HG02840 (cell line): ENCODE measurements at regions not wholly inside any gene's neighbourhood (a gene's known extent, or its start where the extent isn't known, plus 50 kb on each side); places are given as distances from the start of the nearest gene placed in this dataset.

Source experiments
- ATAC-seq: cut with Tn5 transposase; IDR thresholded peaks from one replicate; pipeline ENCODE4 v1.9.1; 2021; ENCODE audit warnings: mild to moderate bottlenecking, moderate library complexity, moderate number of reproducible peaks; ENCODE audit not compliant: unreplicated experiment, low FRiP score

GRCh38 chr14:86714575-86714974 is 1184.6 kb downstream of the FLRT2 start:
- no peak for ATAC-seq

GRCh38 chr14:86714153-86714552 is 1184.2 kb downstream of the FLRT2 start:
- ATAC-seq: no peak

DNA sequence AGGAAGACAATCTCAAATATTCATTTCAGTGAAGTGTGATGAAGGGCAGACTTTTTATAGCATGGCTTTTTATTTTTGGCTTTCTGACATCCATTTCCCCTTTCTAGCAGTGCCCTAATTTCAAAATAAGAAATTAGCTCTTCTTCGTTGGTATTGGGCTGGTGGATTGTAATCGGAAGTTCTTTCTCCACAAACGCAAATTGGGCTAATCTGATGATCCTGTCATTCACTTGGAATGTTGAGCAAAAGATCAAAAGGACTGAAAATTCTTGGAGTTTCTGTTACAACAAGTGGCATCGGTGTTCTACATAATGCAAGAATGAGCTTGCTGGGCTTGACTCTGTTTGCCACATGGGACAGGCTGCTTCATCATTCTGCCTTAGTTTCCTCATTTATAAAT is 1182.8 kb downstream of the FLRT2 start:
- no peak for ATAC-seq

DNA sequence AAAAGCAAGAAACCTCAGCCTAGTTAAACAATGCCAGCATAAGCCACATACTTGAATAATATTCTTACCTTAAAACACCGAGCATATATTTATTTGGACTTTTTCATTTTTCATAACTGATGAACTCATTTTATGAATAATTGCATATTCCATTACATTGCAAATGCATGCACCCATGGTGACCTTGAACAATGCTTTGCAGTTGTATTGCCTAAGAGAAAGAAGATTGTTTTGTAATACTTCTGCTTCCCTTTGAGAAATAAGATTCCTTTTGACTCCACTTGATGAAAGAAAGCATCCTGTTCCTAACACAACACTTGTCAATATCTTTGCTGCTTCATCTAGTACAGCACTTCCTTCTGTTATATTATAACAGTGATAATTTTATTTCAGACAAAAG is 1182.2 kb downstream of the FLRT2 start:
- ATAC-seq: no peak

DNA sequence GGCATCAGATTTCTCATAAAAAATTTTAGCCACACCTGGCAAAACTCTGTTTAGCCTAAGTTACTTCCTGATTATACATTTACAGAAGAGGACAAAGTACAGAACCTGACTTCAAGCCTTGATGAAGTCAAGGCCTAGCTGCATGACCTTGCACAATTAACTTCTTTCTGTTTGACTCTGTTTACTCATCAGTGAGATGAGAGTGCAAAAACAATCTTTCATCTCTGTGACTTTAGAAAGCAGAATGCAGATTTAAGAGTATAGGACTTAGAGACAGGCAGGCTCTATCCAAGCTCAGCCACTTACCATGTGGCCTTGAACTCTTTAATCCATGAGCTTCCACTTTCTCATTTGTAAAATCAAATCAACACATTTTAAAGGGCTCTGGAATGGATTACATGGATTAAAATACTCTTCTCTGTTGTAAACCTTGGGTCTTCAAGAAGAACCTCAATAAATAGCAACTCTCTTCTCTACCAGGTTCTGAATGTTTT is 1178.9 kb downstream of the FLRT2 start:
- ATAC-seq: no peak

DNA sequence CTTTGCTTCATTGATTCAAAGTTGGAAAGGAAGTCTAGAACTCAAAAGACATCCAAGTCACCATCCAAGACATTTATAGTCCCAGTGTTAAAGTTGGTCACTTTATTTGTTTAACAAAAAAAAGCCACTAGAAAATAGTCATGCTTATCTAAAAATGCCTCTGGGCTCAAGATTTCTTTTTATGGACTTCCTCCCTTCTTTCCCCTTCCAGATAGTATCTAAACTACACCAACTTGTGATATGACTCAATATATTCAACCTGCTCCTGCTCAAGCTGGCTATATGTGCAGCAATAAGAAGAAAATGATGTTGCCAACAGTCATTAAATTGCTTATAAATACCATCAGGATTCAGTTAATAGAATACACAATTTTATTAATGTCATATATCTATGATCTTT is 1177.1 kb downstream of the FLRT2 start:
- no peak for ATAC-seq

DNA sequence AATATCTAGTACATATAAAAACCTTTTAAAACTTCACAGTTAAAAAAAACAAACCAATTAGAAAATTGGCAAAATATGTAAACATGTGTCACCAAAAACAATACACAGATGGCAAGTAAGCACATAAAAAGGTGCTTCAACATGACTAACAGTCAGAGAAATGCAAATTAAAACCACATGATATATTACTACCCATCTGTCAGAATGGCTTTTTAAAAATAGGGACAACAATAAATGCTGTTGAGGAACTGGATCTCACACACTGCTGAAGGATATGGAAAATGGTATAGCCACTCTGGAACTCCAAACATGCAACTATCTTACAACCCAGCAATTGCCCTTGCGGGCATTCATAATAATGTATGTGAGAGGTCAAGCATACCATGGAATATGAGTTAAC is 1153.6 kb downstream of the FLRT2 start:
- no peak for ATAC-seq

DNA sequence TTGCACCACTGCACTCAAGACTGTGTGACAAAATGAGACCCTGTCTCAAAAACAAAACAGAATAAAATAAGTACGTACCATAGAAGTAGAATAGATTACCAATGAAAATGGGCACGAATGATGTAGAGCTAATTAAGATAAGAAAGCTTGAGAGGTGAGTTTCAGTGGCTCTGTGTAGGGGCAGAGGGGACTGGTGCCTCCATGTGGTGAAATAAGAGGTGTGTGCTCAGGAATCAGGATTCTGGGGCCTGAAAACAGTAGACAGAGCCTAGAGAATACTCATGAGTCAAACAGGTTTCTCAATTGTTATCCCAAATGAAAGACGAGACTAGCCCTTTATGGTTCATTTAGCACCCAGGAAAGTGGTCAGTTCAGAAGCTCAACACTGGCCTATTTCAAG is 1145.1 kb downstream of the FLRT2 start:
- no peak for ATAC-seq

- ATAC-seq: no peak
Observed at GRCh38 chr14:86673523-86673969, 1143.6 kb downstream of the FLRT2 start.

GRCh38 chr14:86672080-86672479 is 1142.1 kb downstream of the FLRT2 start:
- ATAC-seq: no peak

GRCh38 chr14:86665975-86666374 is 1136.0 kb downstream of the FLRT2 start:
- no peak for ATAC-seq

DNA sequence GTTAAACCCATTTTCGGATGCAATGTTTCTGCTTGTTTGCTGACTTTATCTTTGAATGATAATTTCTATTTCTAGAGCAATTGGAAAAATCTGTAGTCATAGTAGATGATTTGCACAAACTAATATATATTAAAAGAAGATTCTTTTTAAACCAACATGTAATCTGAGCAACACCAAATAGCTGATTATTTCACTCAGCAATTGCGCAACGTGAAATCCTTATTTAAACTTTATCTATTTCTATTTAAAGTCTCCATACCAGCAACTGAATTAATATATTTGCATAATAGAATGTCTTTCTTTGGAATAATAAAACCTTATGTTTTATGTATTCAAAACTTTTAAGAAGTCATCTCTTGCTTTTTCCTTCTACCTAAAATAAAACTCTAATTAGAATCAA is 1132.4 kb downstream of the FLRT2 start:
- ATAC-seq: no peak

GRCh38 chr14:86654558-86655184 is 1124.7 kb downstream of the FLRT2 start:
- no peak for ATAC-seq

- ATAC-seq: no peak
Observed at GRCh38 chr14:86652526-86652925, 1122.6 kb downstream of the FLRT2 start.

DNA sequence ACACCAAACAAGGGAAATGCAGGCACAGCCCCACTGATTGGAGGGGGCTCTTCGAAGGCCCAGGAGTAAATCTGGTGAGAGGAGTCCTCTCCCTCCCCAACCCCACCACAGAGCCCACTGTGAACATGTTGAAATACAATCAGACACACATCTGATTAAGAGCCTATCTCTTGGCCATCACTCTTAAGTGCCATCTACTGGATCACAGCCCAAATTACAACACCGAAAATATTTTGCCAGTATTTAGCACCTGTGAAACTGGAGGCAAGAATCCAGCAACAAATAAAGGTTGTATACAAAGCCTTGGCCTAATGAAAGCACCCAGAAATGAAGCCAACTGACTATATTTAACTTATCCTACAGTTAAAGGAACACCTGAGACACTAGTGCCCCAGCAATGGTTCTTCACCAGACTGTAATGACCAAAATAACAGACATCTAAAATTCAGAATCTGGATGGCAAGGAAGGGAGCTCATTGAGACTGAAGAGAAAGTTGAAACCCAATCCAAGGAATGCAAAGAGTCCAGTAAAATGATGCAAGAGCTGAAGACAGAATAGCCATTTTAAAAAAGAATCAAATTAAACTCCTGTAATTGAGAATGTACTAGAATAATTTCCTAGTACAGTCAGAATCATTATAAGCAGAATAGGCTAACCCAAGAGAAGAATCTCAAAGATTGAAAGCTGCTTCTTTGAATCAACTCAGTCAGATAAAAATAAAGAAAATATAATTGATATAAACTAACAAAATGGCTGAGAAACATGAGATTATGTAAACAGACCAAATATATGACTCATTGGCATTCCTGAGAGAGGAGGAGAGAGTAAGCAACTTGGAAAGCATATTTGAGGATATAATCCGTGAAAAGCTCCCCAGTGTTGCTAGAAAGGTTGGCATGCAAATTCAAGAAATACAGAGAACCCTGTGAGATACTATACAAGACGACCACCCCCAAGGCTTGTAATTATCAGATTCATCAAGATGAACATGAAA is 1117.0 kb downstream of the FLRT2 start:
- ATAC-seq: no peak

GRCh38 chr14:86646125-86646524 is 1116.2 kb downstream of the FLRT2 start:
- no peak for ATAC-seq

GRCh38 chr14:86641310-86641709 is 1111.4 kb downstream of the FLRT2 start:
- ATAC-seq: no peak

GRCh38 chr14:86640288-86640687 is 1110.3 kb downstream of the FLRT2 start:
- no peak for ATAC-seq

GRCh38 chr14:86639666-86640065 is 1109.7 kb downstream of the FLRT2 start:
- ATAC-seq: no peak

DNA sequence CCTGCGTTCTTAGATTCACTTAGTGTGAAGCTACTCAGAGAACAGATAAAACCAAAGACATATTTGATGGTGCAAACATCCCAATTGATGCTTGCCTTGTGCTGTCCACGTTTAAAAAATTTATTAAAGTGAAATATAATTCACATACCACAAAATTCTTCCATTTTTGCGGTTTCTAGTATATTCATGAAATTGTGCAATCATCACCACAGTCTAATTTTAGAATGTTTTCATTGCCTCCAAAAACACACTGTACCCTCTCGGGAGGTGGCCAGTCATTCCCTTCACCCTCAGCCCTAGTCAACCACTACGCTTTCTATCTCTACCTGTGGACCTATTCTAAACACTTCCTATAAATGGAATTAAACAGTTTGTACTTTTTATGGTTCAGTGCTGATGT is 1109.2 kb downstream of the FLRT2 start:
- ATAC-seq: no peak

DNA sequence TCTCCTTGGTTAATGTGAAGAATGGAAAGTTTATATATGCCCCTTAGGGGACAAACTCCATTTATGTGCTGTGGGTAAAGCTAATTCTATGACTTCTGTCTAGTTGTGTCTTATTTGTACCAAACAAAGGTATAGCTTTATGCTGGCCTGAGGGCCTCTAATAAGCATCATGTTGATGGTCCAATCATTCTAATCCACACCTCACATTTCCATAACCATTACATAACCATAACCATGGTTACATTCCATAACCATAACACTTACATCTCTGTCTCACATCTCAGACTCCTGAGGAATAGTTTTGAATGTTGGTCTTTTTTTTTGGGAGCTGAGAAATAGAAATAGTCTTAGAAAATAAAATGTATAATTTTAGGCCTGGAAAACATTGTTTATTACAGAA is 1097.1 kb downstream of the FLRT2 start:
- ATAC-seq: no peak

DNA sequence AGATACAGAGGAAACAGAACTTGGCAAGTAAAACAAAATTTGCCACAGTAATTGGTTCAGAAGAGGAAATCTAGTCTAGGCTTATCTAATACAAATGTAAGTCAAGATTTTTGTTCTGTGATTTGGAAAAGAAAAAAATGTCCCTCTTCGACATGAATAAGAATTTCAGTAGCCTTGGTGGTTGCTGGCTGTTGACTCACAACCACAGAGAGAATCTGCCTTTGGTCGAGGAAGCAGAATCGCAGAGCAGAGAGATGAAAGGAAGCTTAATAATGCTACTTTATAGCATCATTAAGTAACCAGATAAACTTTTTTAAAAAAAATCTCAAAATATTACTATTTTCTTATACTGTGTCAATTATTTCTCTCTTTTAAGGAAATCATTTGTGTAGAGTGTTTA is 1096.6 kb downstream of the FLRT2 start:
- no peak for ATAC-seq
